Smooth muscle cell (in vitro differentiated cells): ENCODE measurements at regions not wholly inside any gene's neighbourhood (a gene's known extent, or its start where the extent isn't known, plus 50 kb on each side); places are given as distances from the start of the nearest gene placed in this dataset.

ENCODE experiments used
- DNase-seq: peaks from one replicate; lab custom pipeline; 2025; ENCODE audit not compliant: unreplicated experiment; lab: John Stamatoyannopoulos, UW
- H2AFZ ChIP-seq: fragments of 200-600 bp; sonication (generic); 2 replicates; pipeline ENCODE4 v1.6.0; 2016; ENCODE audit warnings: antibody characterized with exemption, low read depth, mild to moderate bottlenecking
- H3F3A ChIP-seq: fragments of 200-600 bp; sonication (generic); 2 replicates; pipeline ENCODE4 v1.6.0; 2017; ENCODE audit warnings: antibody characterized with exemption, low read depth
- H3K27ac ChIP-seq: fragments of 200-600 bp; sonication (generic); 2 replicates; pipeline ENCODE4 v1.5.1; 2016; ENCODE audit warnings: low read depth, mild to moderate bottlenecking
- H3K27me3 ChIP-seq: fragments of 200-600 bp; sonication (generic); 2 replicates; pipeline ENCODE4 v1.6.1; 2016; ENCODE audit warnings: low read depth, mild to moderate bottlenecking
- H3K36me3 ChIP-seq: fragments of 200-600 bp; sonication (generic); 2 replicates; pipeline ENCODE4 v1.5.1; 2016; ENCODE audit warnings: low read depth
- H3K4me1 ChIP-seq: fragments of 200-600 bp; sonication (generic); 2 replicates; pipeline ENCODE4 v1.5.1; 2016; ENCODE audit warnings: low read depth
- H3K4me2 ChIP-seq: fragments of 200-600 bp; sonication (generic); 2 replicates; pipeline ENCODE4 v1.6.0; 2016; ENCODE audit warnings: mild to moderate bottlenecking
- H3K4me3 ChIP-seq: fragments of 200-600 bp; sonication (generic); 2 replicates; pipeline ENCODE4 v1.5.1; 2016; ENCODE audit warnings: mild to moderate bottlenecking
- H3K79me2 ChIP-seq: fragments of 200-600 bp; sonication (generic); 2 replicates; pipeline ENCODE4 v1.6.0; 2016; ENCODE audit warnings: low read depth, mild to moderate bottlenecking
- H3K9ac ChIP-seq: fragments of 200-600 bp; sonication (generic); 2 replicates; pipeline ENCODE4 v1.6.0; 2016; ENCODE audit warnings: low read depth
- H3K9me3 ChIP-seq: fragments of 200-600 bp; sonication (generic); replicated peaks from 2 replicates; pipeline ENCODE4 v1.5.1; 2016; ENCODE audit warnings: low read depth
- H4K20me1 ChIP-seq: fragments of 200-600 bp; sonication (generic); 2 replicates; pipeline ENCODE4 v1.6.0; 2016; ENCODE audit warnings: low read depth
- CTCF ChIP-seq: fragments of 200-600 bp; sonication (generic); IDR thresholded peaks from 2 replicates; pipeline ENCODE4 v1.5.1; 2017; ENCODE audit warnings: borderline replicate concordance, mild to moderate bottlenecking, antibody characterized with exemption; ENCODE audit not compliant: insufficient read depth, poor library complexity, severe bottlenecking
- WGBS: methylation state at CpG from one replicate; pipeline ENCODE4 v1.1.7; 2016; ENCODE audit warnings: low lambda C conversion rate; 5-methylcytosine and 5-hydroxymethylcytosine counted together

GRCh38 chr4:115353370-115353769, 239.9 kb upstream of the NDST4 start:
- Histone ChIP-seq H3K36me3 (no peaks in the 10 kb centered on the region), H3F3A (no peaks in the 10 kb centered on the region), H3K9me3 (peaks cover 4% of the 10 kb centered on the region), H3K27ac (no peak overlapping the region), H3K9ac (no peak overlapping the region), H3K4me2 (no peak overlapping the region), H3K27me3 (no peaks in the 10 kb centered on the region), H4K20me1 (no peaks in the 10 kb centered on the region), H3K4me3 (no peak overlapping the region), H3K4me1 (no peaks in the 10 kb centered on the region), H3K79me2 (no peaks in the 10 kb centered on the region), H2AFZ (no peak overlapping the region)
- WGBS: 74% methylated on average over 1 of the region's 1 CpG
- DNase-seq: no peak
- TF ChIP-seq CTCF: no peak

- Histone ChIP-seq H2AFZ (no peak overlapping the region), H3K4me1 (no peaks in the 10 kb centered on the region), H3K4me3 (no peak overlapping the region), H3K9ac (no peak overlapping the region), H3K27ac (no peak overlapping the region), H4K20me1 (no peaks in the 10 kb centered on the region), H3F3A (no peaks in the 10 kb centered on the region), H3K4me2 (no peak overlapping the region), H3K36me3 (no peaks in the 10 kb centered on the region), H3K27me3 (no peaks in the 10 kb centered on the region), H3K79me2 (no peaks in the 10 kb centered on the region), H3K9me3 (no peaks in the 10 kb centered on the region)
- TF ChIP-seq CTCF: no peak
- DNase-seq: no peak
These were observed 229.8 kb upstream of the NDST4 start for GRCh38 chr4:115343171-115343570.

- Histone ChIP-seq H4K20me1 (no peaks in the 10 kb centered on the region), H3K27ac (no peak overlapping the region), H3K27me3 (no peaks in the 10 kb centered on the region), H3K4me2 (no peak overlapping the region), H3K9ac (no peak overlapping the region), H2AFZ (no peak overlapping the region), H3K9me3 (no peaks in the 10 kb centered on the region), H3K4me3 (no peak overlapping the region), H3K79me2 (no peaks in the 10 kb centered on the region), H3F3A (no peaks in the 10 kb centered on the region), H3K4me1 (no peaks in the 10 kb centered on the region), H3K36me3 (no peaks in the 10 kb centered on the region)
- no peak for DNase-seq
- 89% methylated on average over 4 of the region's 4 CpGs for WGBS
- TF ChIP-seq CTCF: no peak
These were observed 221.5 kb upstream of the NDST4 start for GRCh38 chr4:115334736-115335411.

GRCh38 chr4:115332078-115332477, 218.7 kb upstream of the NDST4 start:
- Histone ChIP-seq H3K4me1 (no peaks in the 10 kb centered on the region), H3K27ac (no peak overlapping the region), H3K9me3 (no peaks in the 10 kb centered on the region), H3K9ac (no peak overlapping the region), H3K36me3 (no peaks in the 10 kb centered on the region), H2AFZ (no peak overlapping the region), H3K79me2 (no peaks in the 10 kb centered on the region), H3K4me2 (no peak overlapping the region), H3K27me3 (no peaks in the 10 kb centered on the region), H3K4me3 (no peak overlapping the region), H3F3A (no peaks in the 10 kb centered on the region), H4K20me1 (no peaks in the 10 kb centered on the region)
- no peak for DNase-seq
- 81% methylated on average over 1 of the region's 1 CpG for WGBS
- no peak for TF ChIP-seq CTCF
